Neural cell (in vitro differentiated cells): ENCODE measurements at regions not wholly inside any gene's neighbourhood (a gene's known extent, or its start where the extent isn't known, plus 50 kb on each side); places are given as distances from the start of the nearest gene placed in this dataset.

Experiments used
- H2AFZ ChIP-seq: fragments of 200-600, 300-800 bp; sonication (generic), shearing (Covaris generic); 2 replicates; pipeline ENCODE4 v1.6.0; 2014; ENCODE audit warnings: low read depth, mild to moderate bottlenecking, antibody characterized with exemption, low read length, moderate library complexity
- H3F3A ChIP-seq: fragments of 200-600 bp; shearing (Covaris generic); 2 replicates; pipeline ENCODE4 v1.6.1; 2016; ENCODE audit warnings: mild to moderate bottlenecking, moderate library complexity, mixed read lengths, antibody characterized with exemption, low read length; ENCODE audit not compliant: insufficient read depth, poor library complexity, severe bottlenecking
- H3K27ac ChIP-seq: fragments of 200-600, 300-800 bp; sonication (generic), shearing (Covaris generic); 2 replicates; pipeline ENCODE4 v1.5.1; 2014; ENCODE audit warnings: mild to moderate bottlenecking, low read length, moderate library complexity
- H3K27me3 ChIP-seq: fragments of 300-800, 200-600 bp; sonication (generic), shearing (Covaris generic); 2 replicates; pipeline ENCODE4 v1.6.0; 2014; ENCODE audit warnings: mild to moderate bottlenecking, low read depth, low read length, moderate library complexity; ENCODE audit not compliant: insufficient read depth
- H3K36me3 ChIP-seq: fragments of 300-800, 200-600 bp; sonication (generic), shearing (Covaris generic); 2 replicates; pipeline ENCODE4 v1.5.1; 2014; ENCODE audit warnings: mild to moderate bottlenecking, antibody characterized with exemption, low read length, moderate library complexity; ENCODE audit not compliant: insufficient read depth
- H3K4me2 ChIP-seq: fragments of 300-800, 200-600 bp; sonication (generic), shearing (Covaris generic); 2 replicates; pipeline ENCODE4 v1.6.0; 2014; ENCODE audit warnings: mild to moderate bottlenecking, low read length
- H3K4me3 ChIP-seq: fragments of 300-800, 200-600 bp; sonication (generic), shearing (Covaris generic); 2 replicates; pipeline ENCODE4 v1.5.1; 2014; ENCODE audit warnings: mild to moderate bottlenecking, low read length, moderate library complexity
- H3K79me2 ChIP-seq: fragments of 200-600 bp; shearing (Covaris generic); replicated peaks from 2 replicates; pipeline ENCODE4 v1.6.0; 2014; ENCODE audit warnings: mild to moderate bottlenecking, low read length, moderate library complexity; ENCODE audit not compliant: insufficient read depth
- H3K9ac ChIP-seq: fragments of 300-800, 200-600 bp; sonication (generic), shearing (Covaris generic); 2 replicates; pipeline ENCODE4 v1.6.1; 2016; ENCODE audit warnings: mild to moderate bottlenecking, low read length, mixed read lengths
- H3K9me2 ChIP-seq: fragments of 200-600 bp; shearing (Covaris generic); 2 replicates; pipeline ENCODE4 v1.6.1; 2016; ENCODE audit warnings: mild to moderate bottlenecking, low read length, mixed read lengths; ENCODE audit not compliant: insufficient read depth
- H3K9me3 ChIP-seq: fragments of 200-600, 300-800 bp; sonication (generic), shearing (Covaris generic); 2 replicates; pipeline ENCODE4 v1.6.1; 2016; ENCODE audit warnings: mild to moderate bottlenecking, mixed run types, low read length, moderate library complexity, mixed read lengths
- H4K20me1 ChIP-seq: fragments of 200-600 bp; shearing (Covaris generic); 2 replicates; pipeline ENCODE4 v1.6.1; 2016; ENCODE audit warnings: mild to moderate bottlenecking, mixed run types; ENCODE audit not compliant: insufficient read depth
- EP300 ChIP-seq: fragments of 450-650 bp; conservative IDR thresholded peaks from 2 replicates; pipeline ENCODE4 v1.6.1; 2014; ENCODE audit warnings: antibody characterized with exemption, mild to moderate bottlenecking, moderate library complexity; ENCODE audit not compliant: poor library complexity, severe bottlenecking
- EZH2 ChIP-seq: fragments of 200-600, 300-800 bp; shearing (Covaris generic), sonication (generic); IDR thresholded peaks from 2 replicates; pipeline ENCODE4 v1.6.1; 2014; ENCODE audit warnings: antibody characterized with exemption, low read length, borderline replicate concordance, mild to moderate bottlenecking; ENCODE audit not compliant: insufficient read depth, poor library complexity, severe bottlenecking
- MXI1 ChIP-seq: fragments of 450-650 bp; conservative IDR thresholded peaks from 2 replicates; pipeline ENCODE4 v1.6.1; 2014; ENCODE audit warnings: antibody characterized with exemption, mild to moderate bottlenecking; ENCODE audit not compliant: poor library complexity, severe bottlenecking
- POLR2AphosphoS5 ChIP-seq: IDR thresholded peaks from 2 replicates; pipeline ENCODE4 v1.6.1; 2012
- RAD21 ChIP-seq: fragments of 450-650 bp; conservative IDR thresholded peaks from 2 replicates; pipeline ENCODE4 v1.6.1; 2014; ENCODE audit warnings: antibody characterized with exemption, mild to moderate bottlenecking, moderate library complexity
- SMC3 ChIP-seq: fragments of 450-650 bp; conservative IDR thresholded peaks from 2 replicates; pipeline ENCODE4 v1.6.1; 2014; ENCODE audit warnings: antibody characterized with exemption, mild to moderate bottlenecking, moderate library complexity; ENCODE audit not compliant: poor library complexity
- TAF1 ChIP-seq: IDR thresholded peaks from 2 replicates; pipeline ENCODE4 v1.6.1; 2012; ENCODE audit warnings: low read depth
- TF ChIP-seq, protein P1 (sequence below): fragments of 450-650 bp; IDR thresholded peaks from 2 replicates; pipeline ENCODE4 v1.5.1; 2014; ENCODE audit warnings: antibody characterized with exemption, mild to moderate bottlenecking, moderate library complexity; ENCODE audit not compliant: poor library complexity, severe bottlenecking
- TF ChIP-seq, protein P2 (sequence below): IDR thresholded peaks from 2 replicates; pipeline ENCODE4 v1.6.1; 2012; ENCODE audit warnings: borderline replicate concordance

DNA sequence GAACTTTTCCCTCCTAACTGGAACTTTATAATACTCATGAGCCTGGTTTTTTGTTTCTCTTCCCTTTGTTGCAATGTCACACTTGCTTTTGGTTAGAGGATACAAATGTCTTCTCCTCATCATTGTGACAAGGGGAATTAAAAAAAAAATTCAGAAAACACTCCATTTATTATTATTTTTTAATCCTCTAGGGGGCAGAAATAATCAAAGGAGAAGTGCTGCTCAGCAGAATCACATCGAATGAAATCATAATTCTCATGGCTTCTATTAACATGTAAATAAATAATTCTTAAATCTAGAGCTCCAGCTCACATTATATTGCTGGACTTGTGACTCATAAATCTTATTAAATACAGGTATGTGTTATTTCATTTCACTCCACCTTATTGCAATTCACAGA lies 273.8 kb downstream of the TRIB2 start:
- no peaks in the 10 kb centered on the region for H3K79me2 ChIP-seq
- no peaks in the 10 kb centered on the region for H3K27me3 ChIP-seq
- no peaks in the 10 kb centered on the region for H3K9me2 ChIP-seq
- H3K36me3 ChIP-seq: no peaks in the 10 kb centered on the region
- no peak overlapping the region for H3K4me2 ChIP-seq
- TF ChIP-seq, protein P1, sequence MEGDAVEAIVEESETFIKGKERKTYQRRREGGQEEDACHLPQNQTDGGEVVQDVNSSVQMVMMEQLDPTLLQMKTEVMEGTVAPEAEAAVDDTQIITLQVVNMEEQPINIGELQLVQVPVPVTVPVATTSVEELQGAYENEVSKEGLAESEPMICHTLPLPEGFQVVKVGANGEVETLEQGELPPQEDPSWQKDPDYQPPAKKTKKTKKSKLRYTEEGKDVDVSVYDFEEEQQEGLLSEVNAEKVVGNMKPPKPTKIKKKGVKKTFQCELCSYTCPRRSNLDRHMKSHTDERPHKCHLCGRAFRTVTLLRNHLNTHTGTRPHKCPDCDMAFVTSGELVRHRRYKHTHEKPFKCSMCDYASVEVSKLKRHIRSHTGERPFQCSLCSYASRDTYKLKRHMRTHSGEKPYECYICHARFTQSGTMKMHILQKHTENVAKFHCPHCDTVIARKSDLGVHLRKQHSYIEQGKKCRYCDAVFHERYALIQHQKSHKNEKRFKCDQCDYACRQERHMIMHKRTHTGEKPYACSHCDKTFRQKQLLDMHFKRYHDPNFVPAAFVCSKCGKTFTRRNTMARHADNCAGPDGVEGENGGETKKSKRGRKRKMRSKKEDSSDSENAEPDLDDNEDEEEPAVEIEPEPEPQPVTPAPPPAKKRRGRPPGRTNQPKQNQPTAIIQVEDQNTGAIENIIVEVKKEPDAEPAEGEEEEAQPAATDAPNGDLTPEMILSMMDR: peak; percentile 7
- TF ChIP-seq POLR2AphosphoS5: no peak
- H3K27ac ChIP-seq: no peak overlapping the region
- H4K20me1 ChIP-seq: no peaks in the 10 kb centered on the region
- no peak overlapping the region for H3K9ac ChIP-seq
- no peak overlapping the region for H2AFZ ChIP-seq
- H3K4me3 ChIP-seq: no peak overlapping the region
- no peaks in the 10 kb centered on the region for H3K9me3 ChIP-seq
- H3F3A ChIP-seq: no peaks in the 10 kb centered on the region

- Histone ChIP-seq H3K9ac (no peak overlapping the region), H4K20me1 (no peaks in the 10 kb centered on the region), H3K9me3 (no peaks in the 10 kb centered on the region), H3F3A (no peaks in the 10 kb centered on the region), H3K27me3 (no peaks in the 10 kb centered on the region), H3K4me2 (no peak overlapping the region), H3K4me3 (no peak overlapping the region), H3K79me2 (no peaks in the 10 kb centered on the region), H3K27ac (no peak overlapping the region), H3K9me2 (no peaks in the 10 kb centered on the region), H3K36me3 (no peaks in the 10 kb centered on the region), H2AFZ (no peak overlapping the region)
- TF ChIP-seq SMC3 (no peak), RAD21 (no peak), POLR2AphosphoS5 (no peak), TAF1 (no peak), EP300 (no peak), MXI1 (no peak), EZH2 (no peak)
- TF ChIP-seq, protein P2, sequence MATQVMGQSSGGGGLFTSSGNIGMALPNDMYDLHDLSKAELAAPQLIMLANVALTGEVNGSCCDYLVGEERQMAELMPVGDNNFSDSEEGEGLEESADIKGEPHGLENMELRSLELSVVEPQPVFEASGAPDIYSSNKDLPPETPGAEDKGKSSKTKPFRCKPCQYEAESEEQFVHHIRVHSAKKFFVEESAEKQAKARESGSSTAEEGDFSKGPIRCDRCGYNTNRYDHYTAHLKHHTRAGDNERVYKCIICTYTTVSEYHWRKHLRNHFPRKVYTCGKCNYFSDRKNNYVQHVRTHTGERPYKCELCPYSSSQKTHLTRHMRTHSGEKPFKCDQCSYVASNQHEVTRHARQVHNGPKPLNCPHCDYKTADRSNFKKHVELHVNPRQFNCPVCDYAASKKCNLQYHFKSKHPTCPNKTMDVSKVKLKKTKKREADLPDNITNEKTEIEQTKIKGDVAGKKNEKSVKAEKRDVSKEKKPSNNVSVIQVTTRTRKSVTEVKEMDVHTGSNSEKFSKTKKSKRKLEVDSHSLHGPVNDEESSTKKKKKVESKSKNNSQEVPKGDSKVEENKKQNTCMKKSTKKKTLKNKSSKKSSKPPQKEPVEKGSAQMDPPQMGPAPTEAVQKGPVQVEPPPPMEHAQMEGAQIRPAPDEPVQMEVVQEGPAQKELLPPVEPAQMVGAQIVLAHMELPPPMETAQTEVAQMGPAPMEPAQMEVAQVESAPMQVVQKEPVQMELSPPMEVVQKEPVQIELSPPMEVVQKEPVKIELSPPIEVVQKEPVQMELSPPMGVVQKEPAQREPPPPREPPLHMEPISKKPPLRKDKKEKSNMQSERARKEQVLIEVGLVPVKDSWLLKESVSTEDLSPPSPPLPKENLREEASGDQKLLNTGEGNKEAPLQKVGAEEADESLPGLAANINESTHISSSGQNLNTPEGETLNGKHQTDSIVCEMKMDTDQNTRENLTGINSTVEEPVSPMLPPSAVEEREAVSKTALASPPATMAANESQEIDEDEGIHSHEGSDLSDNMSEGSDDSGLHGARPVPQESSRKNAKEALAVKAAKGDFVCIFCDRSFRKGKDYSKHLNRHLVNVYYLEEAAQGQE: no peak
- TF ChIP-seq, protein P1: no peak
Observed at GRCh38 chr2:12998685-12999084, 281.9 kb downstream of the TRIB2 start.
